AG04449 (cell line): ENCODE measurements at regions not wholly inside any gene's neighbourhood (a gene's known extent, or its start where the extent isn't known, plus 50 kb on each side); places are given as distances from the start of the nearest gene placed in this dataset.

Experiments used
- CTCF ChIA-PET: fragments of 350-600 bp; formaldehyde crosslinking; extraction: SDS; loops from one replicate; lab custom pipeline; 2021; ENCODE audit warnings: antibody characterized with exemption; lab: Yijun Ruan, JAX
- POLR2A ChIA-PET: fragments of 400-600, 350-600 bp; formaldehyde crosslinking; extraction: SDS; loops from one replicate; lab custom pipeline; 2020; ENCODE audit warnings: antibody characterized with exemption, inconsistent platforms; lab: Yijun Ruan, JAX
- DNase-seq: peaks from one replicate; pipeline ENCODE4 v3.0.0-alpha.2; 2010; ENCODE audit warnings: low read depth, low spot score
- H3K4me3 ChIP-seq: 2 replicates; pipeline ENCODE4 v1.5.1; 2011; ENCODE audit warnings: low read depth, mild to moderate bottlenecking, control low read depth, low read length
- TF ChIP-seq, protein P1 (sequence below): IDR thresholded peaks from one replicate; pipeline ENCODE4 v1.5.1; 2011; ENCODE audit warnings: mild to moderate bottlenecking, moderate library complexity, low read length, control low read depth, inconsistent platforms; ENCODE audit not compliant: insufficient read depth; ENCODE audit errors: missing control alignments

DNA sequence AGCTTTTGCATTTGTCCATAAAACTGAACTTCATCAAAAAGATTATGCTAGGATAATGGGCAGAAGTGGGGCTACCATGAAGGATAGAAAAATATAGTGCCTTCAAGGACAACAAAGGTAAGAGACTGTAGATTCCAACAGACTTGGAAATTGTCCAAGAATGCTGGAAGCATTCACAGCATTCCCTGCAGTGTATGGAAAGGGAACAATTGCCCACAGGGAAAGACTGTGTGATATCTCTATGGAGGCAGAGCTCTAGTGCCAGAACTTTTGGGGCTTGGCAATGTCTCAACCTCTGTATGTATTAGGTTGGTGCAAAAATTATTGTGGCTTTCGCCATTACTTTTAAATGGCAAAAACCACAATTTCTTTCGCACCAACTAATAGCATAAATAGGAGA, 1598.8 kb upstream of the MIR17HG start:
- DNase-seq: no peak
- POLR2A ChIA-PET: no interaction called here

DNA sequence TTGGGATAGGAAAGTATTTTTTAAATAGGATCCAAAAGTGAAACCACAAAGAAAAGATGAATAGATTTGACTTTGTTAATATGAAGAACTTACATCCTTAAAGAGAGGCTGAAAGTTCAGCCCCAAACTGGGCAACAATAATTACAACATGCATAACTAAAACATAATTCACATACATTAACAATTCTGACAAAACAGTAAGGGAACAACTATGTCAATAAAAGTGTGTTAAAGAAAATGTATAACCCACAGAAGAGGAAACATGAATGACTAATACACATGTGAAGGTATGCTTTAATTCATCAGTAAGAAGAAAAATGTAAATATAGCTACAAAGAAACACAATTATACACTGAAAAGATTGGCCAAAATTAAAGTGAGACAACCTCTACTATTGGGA, 1597.6 kb upstream of the MIR17HG start:
- POLR2A ChIA-PET: no interaction called here
- DNase-seq: no peak
- CTCF ChIA-PET: no interaction called here
- TF ChIP-seq, protein P1, sequence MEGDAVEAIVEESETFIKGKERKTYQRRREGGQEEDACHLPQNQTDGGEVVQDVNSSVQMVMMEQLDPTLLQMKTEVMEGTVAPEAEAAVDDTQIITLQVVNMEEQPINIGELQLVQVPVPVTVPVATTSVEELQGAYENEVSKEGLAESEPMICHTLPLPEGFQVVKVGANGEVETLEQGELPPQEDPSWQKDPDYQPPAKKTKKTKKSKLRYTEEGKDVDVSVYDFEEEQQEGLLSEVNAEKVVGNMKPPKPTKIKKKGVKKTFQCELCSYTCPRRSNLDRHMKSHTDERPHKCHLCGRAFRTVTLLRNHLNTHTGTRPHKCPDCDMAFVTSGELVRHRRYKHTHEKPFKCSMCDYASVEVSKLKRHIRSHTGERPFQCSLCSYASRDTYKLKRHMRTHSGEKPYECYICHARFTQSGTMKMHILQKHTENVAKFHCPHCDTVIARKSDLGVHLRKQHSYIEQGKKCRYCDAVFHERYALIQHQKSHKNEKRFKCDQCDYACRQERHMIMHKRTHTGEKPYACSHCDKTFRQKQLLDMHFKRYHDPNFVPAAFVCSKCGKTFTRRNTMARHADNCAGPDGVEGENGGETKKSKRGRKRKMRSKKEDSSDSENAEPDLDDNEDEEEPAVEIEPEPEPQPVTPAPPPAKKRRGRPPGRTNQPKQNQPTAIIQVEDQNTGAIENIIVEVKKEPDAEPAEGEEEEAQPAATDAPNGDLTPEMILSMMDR: no peak
- no peak overlapping the region for H3K4me3 ChIP-seq

More for the DNA sequence above, 1598.8 kb upstream of the MIR17HG start:
- CTCF ChIA-PET: no interaction called here
- TF ChIP-seq, protein P1: no peak
- H3K4me3 ChIP-seq: no peak overlapping the region

DNA sequence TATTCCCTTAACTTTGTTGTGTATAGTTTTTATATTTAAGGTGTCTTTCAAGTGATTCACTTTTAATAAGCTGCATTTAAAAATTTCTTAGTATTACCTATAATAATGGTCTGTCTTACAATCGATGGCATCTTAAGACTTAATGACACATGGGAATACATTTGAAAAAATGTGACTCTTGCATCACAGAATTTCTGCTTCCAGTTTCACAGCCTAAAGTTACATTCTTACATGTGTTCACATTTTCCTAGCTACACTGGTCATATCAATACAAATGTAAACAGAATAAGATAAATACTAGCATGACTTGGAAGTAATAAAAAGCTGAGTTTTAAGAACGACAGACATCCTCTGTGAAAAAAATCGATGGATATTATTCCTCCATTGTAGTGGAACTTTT, 1597.1 kb upstream of the MIR17HG start:
- CTCF ChIA-PET: no interaction called here
- no peak overlapping the region for H3K4me3 ChIP-seq
- TF ChIP-seq, protein P1: no peak
- DNase-seq: no peak
- POLR2A ChIA-PET: no interaction called here

DNA sequence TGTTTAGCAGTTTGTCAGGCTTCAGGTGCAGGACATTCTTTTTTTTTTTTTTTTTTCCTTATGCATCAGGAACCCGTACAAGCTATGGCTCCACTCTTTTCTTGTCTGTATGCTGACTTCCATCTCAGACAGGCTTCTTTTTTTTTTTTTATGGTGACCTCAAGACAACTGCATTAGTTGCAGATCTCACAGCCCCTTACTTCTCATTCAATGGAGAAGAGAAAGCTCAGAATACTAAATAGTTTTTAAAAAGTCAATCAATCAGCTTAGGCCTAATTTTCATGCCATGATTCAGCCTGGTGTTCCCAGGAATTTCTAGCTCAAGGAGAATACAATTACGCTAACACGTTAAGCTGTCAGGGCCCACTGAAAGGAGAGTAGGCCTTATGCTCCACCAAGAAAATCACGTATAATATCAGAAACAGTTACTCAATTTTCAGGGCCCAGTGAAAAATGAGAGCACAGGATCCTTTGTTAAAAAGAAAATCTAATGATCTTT, 1596.0 kb upstream of the MIR17HG start:
- H3K4me3 ChIP-seq: no peak overlapping the region
- CTCF ChIA-PET: no interaction called here
- POLR2A ChIA-PET: no interaction called here
- TF ChIP-seq, protein P1: no peak
- DNase-seq: no peak

DNA sequence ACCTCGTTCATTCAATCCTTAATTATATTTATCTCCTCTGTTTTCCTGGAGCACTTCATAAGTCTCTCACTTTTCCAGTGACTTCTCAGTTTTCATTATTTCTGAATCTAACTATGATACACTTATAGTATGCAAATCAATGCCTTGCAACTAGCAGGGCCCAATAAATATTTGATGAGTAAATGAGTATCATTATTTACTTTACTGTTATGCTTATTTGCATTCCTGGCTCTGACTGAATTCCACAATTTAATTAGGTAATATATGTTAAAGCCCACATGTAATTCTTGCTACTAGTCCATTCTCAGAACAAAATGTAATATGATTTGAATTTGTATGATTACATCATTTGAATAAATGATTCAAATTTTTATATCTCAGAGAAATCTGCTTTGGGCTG, 1595.1 kb upstream of the MIR17HG start:
- no peak for DNase-seq
- POLR2A ChIA-PET: no interaction called here
- CTCF ChIA-PET: no interaction called here
- no peak overlapping the region for H3K4me3 ChIP-seq
- TF ChIP-seq, protein P1: no peak

DNA sequence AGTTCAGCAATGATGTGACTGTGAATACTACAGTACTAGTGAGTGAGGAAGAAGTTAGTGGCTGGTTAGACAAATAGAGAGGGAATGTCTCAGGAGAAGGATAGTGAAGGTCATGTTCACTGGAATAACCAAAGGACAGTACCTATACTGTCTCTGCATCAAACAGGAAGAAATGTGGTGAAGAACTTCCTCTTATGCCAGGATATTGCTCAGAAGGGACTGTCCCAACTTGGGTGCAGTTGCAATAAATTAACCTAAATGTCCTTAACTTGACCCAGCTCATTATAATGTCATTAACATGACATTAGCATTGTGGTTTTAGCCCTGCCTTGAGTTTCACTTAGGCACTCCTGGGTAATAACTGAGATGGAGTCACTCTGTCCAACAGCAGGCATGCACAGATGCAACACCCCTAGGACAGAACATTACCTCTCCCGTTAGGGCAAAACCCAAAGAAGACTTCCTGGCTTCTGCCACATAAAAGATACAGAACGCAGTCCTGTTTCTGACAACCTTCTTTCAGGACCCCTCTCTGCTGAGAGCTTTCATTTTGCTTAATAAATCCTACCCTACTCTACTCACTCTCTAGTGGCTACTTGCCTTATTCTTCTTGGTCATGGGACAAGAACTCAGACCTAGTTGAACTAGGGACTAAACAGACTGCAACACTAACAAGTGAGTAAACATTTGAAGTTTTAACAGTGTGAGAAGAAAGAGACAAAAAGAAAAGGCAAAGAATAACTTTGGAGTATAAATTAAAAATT, 1591.6 kb upstream of the MIR17HG start:
- POLR2A ChIA-PET: no interaction called here
- TF ChIP-seq, protein P1: no peak
- CTCF ChIA-PET: no interaction called here
- no peak overlapping the region for H3K4me3 ChIP-seq
- DNase-seq: no peak
